ENCODE measurements at regions not wholly inside any gene's neighbourhood (a gene's known extent, or its start where the extent isn't known, plus 50 kb on each side); places are given as distances from the start of the nearest gene placed in this dataset.

DNA sequence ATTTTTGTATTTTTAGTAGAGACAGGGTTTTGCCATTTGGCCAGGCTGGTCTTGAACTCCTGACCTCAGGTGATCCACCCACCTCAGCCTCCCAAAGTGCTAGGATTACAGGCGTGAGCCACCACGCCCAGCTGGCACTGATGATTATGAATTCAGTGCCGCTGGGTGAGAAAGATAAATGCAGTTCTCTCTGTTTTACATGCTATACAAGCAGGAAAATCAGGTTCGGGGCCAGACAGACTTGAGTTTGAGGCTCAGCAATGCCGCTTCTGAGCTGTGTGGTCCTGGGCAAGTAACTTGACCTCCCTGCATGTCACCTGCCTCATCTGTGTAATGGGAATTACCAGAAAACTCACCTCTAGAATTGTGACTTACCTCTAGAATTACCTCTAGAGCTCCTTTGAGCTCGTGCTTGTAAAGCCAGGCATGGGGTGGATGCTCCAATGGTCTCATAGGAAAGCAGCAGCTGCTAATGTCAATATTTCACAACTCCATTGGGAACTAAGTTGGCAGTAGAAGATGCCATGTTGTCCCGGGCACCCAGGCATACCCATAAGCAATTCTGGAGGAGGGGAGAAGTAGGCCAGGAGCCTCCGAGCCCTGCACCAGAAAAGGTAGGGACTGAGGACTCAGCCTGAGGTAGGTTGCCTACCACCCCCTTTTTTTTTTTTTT is 119.8 kb upstream of the SLC25A33 start:
- ATAC-seq (ENCODE audit: low read depth) = no peak
- Histone ChIP-seq H3K27me3 (ENCODE audit: insufficient read depth, poor library complexity, severe bottlenecking) (no peaks in the 10 kb centered on the region), H3K4me1 (ENCODE audit: insufficient read depth, poor library complexity, severe bottlenecking) (no peaks in the 10 kb centered on the region), H3K36me3 (ENCODE audit: low read depth) (no peaks in the 10 kb centered on the region), H3K9me3 (ENCODE audit: severe bottlenecking) (no peaks in the 10 kb centered on the region), H3K27ac (ENCODE audit: poor library complexity, severe bottlenecking) (no peak overlapping the region), H3K4me3 (ENCODE audit: severe bottlenecking) (no peak overlapping the region)
- DNase-seq (ENCODE audit: low spot score) = no peak
- TF ChIP-seq, protein P1, sequence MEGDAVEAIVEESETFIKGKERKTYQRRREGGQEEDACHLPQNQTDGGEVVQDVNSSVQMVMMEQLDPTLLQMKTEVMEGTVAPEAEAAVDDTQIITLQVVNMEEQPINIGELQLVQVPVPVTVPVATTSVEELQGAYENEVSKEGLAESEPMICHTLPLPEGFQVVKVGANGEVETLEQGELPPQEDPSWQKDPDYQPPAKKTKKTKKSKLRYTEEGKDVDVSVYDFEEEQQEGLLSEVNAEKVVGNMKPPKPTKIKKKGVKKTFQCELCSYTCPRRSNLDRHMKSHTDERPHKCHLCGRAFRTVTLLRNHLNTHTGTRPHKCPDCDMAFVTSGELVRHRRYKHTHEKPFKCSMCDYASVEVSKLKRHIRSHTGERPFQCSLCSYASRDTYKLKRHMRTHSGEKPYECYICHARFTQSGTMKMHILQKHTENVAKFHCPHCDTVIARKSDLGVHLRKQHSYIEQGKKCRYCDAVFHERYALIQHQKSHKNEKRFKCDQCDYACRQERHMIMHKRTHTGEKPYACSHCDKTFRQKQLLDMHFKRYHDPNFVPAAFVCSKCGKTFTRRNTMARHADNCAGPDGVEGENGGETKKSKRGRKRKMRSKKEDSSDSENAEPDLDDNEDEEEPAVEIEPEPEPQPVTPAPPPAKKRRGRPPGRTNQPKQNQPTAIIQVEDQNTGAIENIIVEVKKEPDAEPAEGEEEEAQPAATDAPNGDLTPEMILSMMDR (IDR thresholded peaks at IDR 0.05; ENCODE audit: poor library complexity, severe bottlenecking) = no peak

DNA sequence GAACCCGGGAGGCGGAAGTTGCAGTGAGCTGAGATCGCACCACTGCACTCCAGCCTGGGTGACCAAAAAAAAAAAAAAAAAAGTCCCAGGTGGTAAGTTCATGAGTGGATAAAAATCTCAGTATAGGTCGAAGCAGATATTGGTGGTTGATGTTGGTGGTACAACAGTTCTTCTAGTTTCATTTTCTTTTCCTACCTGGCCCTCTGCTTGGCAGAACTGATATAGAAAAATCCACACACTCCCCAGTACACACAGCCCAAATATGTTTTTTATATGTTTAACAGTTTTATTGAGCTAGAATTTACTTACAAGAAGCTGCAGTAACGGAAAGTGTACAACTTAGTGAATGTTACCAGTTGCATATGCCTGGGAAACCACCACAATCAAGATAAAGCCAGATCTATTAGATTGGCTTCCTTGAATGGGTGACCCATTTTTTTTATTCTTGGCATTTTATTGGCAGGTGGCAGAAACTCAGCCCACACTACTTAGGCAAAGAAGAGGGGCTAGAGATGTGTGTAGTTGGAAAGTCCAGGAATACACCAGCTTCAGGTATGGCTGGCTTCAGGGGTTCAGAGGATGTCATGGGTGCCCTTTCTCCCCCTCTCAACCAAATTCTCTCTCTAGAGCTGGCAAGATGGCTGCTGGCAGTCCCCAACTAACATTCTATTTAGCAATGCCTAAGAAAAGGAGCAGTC is 118.3 kb upstream of the SLC25A33 start:
- no peaks in the 10 kb centered on the region for H3K9me3 ChIP-seq (ENCODE audit: severe bottlenecking)
- no peaks in the 10 kb centered on the region for H3K4me1 ChIP-seq (ENCODE audit: insufficient read depth, poor library complexity, severe bottlenecking)
- TF ChIP-seq, protein P1 (IDR thresholded peaks at IDR 0.05; ENCODE audit: poor library complexity, severe bottlenecking) = no peak
- no peak overlapping the region for H3K27ac ChIP-seq (ENCODE audit: poor library complexity, severe bottlenecking)
- ATAC-seq (ENCODE audit: low read depth) (no peak), DNase-seq (ENCODE audit: low spot score) (no peak)
- no peaks in the 10 kb centered on the region for H3K36me3 ChIP-seq (ENCODE audit: low read depth)
- H3K4me3 ChIP-seq (ENCODE audit: severe bottlenecking) = no peak overlapping the region
- no peaks in the 10 kb centered on the region for H3K27me3 ChIP-seq (ENCODE audit: insufficient read depth, poor library complexity, severe bottlenecking)

DNA sequence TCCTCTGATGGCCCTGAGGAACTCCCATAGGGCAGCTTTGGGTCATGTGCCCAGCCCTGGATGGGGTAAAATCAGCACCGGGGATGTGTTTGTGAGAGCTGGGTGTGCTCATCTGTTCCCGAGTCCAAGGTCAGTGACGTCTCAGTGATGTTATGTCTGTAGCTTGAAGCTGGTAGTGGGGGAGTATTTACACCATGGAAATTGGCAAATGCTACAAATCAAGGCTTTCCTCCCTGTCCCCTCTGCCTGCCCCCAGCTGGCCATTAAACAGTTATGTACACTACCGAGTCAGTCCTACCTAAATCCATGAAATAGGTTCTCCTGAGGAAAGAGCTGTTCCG is 117.8 kb upstream of the SLC25A33 start:
- Histone ChIP-seq H3K36me3 (ENCODE audit: low read depth) (no peaks in the 10 kb centered on the region), H3K27me3 (ENCODE audit: insufficient read depth, poor library complexity, severe bottlenecking) (no peaks in the 10 kb centered on the region), H3K4me3 (ENCODE audit: severe bottlenecking) (no peak overlapping the region), H3K4me1 (ENCODE audit: insufficient read depth, poor library complexity, severe bottlenecking) (no peaks in the 10 kb centered on the region), H3K9me3 (ENCODE audit: severe bottlenecking) (no peaks in the 10 kb centered on the region), H3K27ac (ENCODE audit: poor library complexity, severe bottlenecking) (no peak overlapping the region)
- TF ChIP-seq, protein P1 (IDR thresholded peaks at IDR 0.05; ENCODE audit: poor library complexity, severe bottlenecking) = no peak
- DNase-seq (ENCODE audit: low spot score) (no peak), ATAC-seq (ENCODE audit: low read depth) (no peak)

DNA sequence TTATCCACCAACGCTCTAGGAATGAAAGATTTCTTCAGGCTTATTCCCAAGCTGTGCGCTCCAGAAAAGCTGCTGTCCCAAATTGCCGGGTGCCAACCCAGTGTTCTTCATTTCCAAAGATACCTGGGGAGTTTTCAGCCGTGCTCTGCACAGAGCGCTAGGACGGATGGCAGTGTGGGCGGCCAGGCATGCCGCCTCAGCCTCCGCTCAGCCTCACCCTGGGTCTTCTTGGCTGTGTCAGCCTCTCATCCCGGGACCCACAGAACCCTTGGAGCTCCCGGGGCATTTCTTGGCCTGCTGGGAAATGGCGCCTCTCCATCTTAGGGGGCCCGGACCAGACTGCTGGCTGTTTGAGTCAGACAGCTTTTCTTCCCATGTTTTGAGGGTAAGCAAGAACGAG is 116.9 kb upstream of the SLC25A33 start:
- H3K27ac ChIP-seq (ENCODE audit: poor library complexity, severe bottlenecking) = no peak overlapping the region
- no peaks in the 10 kb centered on the region for H3K36me3 ChIP-seq (ENCODE audit: low read depth)
- H3K4me3 ChIP-seq (ENCODE audit: severe bottlenecking) = no peak overlapping the region
- ATAC-seq (ENCODE audit: low read depth) (no peak), DNase-seq (ENCODE audit: low spot score) (no peak)
- TF ChIP-seq, protein P1 (IDR thresholded peaks at IDR 0.05; ENCODE audit: poor library complexity, severe bottlenecking) = no peak
- no peaks in the 10 kb centered on the region for H3K4me1 ChIP-seq (ENCODE audit: insufficient read depth, poor library complexity, severe bottlenecking)
- no peaks in the 10 kb centered on the region for H3K27me3 ChIP-seq (ENCODE audit: insufficient read depth, poor library complexity, severe bottlenecking)
- no peaks in the 10 kb centered on the region for H3K9me3 ChIP-seq (ENCODE audit: severe bottlenecking)

DNA sequence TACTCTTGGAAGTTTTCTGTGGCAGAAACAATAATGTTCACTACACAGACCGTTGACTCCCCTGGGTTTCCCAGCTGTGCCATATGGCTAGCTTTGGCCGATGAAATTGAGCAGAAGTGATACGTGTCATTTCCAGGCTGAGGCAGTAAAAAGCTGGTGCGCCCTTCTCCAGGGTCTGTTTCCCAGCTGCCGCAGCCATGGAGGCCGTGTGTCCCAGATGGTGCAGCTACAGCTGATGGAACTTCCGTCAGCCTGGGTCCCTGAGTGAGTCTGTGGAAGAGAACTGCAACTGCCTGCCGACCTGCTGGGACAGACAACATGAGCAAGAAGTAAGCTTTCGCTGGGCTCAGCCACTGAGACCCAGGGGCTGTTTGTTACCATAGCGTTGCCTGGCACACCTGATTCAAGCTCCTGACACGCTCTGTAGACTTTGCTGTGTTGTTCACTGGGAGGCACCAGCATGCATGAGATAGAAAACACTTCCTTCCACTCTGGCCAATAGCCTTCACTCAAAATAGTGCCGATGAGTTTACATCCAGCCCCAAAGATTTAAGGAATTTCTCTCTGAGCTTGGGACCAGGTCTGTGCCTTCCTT is 116.3 kb upstream of the SLC25A33 start:
- H3K36me3 ChIP-seq (ENCODE audit: low read depth) = no peaks in the 10 kb centered on the region
- no peak for ATAC-seq (ENCODE audit: low read depth)
- no peak overlapping the region for H3K4me3 ChIP-seq (ENCODE audit: severe bottlenecking)
- TF ChIP-seq, protein P1 (IDR thresholded peaks at IDR 0.05; ENCODE audit: poor library complexity, severe bottlenecking) = no peak
- H3K4me1 ChIP-seq (ENCODE audit: insufficient read depth, poor library complexity, severe bottlenecking) = no peaks in the 10 kb centered on the region
- no peak overlapping the region for H3K27ac ChIP-seq (ENCODE audit: poor library complexity, severe bottlenecking)
- no peaks in the 10 kb centered on the region for H3K9me3 ChIP-seq (ENCODE audit: severe bottlenecking)
- no peak for DNase-seq (ENCODE audit: low spot score)
- no peaks in the 10 kb centered on the region for H3K27me3 ChIP-seq (ENCODE audit: insufficient read depth, poor library complexity, severe bottlenecking)
